Fibroblast of skin of left biceps (primary cell): ENCODE measurements at regions not wholly inside any gene's neighbourhood (a gene's known extent, or its start where the extent isn't known, plus 50 kb on each side); places are given as distances from the start of the nearest gene placed in this dataset.
"Not testable (repeated sequence)": the region's sequence is repeated elsewhere in the genome, so short reads cannot be mapped to it uniquely, and the experiment has no call there.

Experiments
- DNase-seq, 2 experiments: peaks; one replicate each; pipeline ENCODE4 v3.0.0-alpha.2; 2013; ENCODE audit warnings: low read depth in 2 of 2

DNA sequence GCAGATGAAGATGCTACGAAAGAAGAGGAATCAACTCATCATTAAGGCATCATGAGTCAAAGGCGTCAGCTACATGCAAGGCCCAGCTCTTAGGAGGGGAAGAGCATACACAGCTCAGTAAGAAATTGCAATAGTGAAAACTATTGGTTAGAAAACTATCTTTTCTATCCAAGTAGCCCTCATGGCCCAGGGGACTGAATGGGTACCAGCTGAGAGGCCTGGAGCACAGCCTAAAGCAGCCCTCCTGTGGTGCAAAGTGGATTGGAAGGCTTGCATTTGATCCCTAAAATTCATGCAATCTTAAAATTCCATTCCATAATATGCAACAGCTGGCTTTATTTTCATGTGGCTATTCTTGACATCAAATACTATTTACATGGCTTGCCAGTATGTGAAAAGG lies 251.8 kb upstream of the USP24 start:
- DNase-seq = no peak

DNA sequence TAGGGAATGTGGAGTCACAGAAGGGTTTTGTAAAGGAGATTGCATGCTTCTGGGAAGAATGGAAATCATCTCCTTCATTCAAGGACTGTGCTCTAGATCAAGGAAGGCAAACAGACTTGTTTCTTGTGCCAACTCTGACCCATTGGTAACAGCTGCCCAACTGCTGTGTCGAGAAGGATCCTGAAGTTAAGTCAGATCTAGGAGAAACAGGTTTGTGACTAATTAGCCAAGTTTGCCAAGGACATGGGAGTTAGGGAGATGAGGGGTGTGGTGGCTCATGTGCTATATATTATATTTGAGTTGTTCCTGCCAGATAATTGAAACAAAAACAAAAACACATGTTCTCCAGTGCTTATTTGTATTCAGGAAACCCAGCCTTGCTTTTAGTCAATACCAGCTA lies 251.2 kb upstream of the USP24 start:
- DNase-seq = no peak

DNA sequence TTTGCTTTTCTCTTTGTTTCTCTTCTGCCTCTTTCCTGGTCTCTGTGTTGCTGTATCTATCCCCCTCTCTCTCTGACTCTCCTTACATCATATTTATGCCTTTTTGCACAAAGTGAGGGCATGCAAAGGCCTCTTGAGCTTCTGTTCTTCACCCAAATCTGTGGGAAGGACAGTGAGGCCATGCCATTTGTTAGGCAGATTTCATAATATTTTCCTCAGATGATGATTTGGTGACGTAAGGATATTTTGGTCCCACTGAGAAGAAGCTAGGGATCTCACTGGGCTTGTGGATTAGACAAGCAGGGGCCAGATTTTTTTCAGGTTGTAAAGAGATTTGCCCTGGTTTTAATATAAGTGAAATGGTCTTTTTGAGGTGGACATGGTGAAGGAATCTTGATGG lies 249.4 kb upstream of the USP24 start:
- DNase-seq = no peak

DNA sequence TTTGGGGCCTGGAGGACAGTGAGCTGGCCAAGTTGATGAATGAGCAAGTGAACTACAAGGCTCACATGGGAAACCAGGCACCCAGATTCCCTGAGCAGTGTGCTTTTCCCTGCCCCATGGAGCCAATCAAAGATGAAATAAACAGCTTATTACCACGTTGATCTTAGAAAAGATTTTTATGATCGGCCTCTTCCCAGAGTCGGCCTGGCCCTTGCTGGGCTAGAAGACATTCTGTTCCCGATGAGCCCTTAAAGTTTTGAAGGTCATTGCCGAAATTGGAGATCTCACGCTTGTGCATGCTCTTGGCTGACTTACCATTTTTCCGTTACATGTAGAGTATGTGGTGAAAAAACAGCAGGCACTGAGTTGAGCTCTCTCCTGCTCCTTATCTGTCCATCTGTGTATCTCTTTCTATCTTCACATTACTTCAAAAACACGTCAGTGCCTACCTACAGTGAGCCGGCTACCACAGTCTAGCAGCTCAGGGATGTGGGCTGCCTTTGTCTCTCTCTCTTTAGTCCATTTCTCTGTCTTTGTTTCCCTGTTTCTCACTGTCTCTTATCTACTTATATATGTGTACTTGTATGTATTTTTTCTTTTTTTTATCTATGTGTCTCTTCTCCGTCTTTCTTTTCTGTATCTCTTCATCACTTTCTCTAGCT lies 248.8 kb upstream of the USP24 start:
- DNase-seq = no peak

DNA sequence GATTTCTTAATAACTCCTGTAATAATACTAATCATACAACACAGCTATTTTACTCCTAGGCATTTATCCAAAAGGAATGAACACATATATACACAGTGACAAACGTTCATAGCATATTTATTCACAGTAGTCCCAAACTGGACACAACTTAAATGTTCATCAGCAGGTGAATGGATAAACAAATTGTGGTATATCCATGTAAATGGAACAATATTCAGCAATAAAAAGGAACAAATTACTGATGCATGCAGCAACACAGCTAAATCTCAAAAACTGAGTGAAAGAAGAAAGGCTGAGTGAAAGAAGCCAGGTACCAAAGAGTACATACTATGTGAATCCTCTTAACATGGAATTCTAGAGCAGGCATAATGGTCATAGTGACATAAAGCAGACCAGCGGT lies 242.7 kb upstream of the USP24 start:
- no peak for DNase-seq

DNA sequence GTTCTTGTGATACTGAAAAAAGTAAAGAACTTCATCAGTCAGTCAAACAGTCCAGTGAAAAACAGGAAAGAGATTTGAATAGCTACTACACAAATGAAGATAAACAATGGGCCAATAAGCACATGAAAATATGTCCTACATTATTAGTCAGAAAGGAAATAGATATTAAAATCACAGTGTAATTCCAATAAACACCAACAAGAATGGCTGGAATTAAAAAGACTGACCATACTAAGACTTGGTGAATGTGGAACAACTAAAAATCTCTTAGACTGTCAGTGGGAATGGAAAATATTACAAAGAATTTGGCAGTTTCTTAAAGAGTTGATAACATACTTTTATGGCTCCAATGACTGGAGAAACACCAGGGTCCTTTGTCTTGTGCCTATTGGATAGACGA lies 241.8 kb upstream of the USP24 start:
- DNase-seq = no peak

DNA sequence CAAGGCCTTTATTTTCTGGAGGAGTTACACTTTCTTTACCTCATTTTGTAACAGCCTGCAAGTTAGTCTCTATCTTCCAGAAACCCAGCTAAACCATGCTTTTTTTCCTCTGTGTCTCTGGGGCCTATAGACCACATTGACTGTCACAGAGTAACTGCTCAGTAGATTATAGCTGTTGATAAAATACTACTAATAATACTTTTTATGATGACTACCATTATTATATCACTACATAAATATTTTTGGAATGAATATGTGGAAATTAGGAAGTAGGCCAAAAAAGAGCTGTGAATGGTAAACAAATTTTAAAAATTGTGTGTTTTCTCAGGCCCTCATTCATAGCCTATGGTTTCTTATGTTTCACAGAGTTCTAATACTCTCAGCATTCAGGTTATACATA lies 233.1 kb upstream of the USP24 start:
- DNase-seq = no peak

DNA sequence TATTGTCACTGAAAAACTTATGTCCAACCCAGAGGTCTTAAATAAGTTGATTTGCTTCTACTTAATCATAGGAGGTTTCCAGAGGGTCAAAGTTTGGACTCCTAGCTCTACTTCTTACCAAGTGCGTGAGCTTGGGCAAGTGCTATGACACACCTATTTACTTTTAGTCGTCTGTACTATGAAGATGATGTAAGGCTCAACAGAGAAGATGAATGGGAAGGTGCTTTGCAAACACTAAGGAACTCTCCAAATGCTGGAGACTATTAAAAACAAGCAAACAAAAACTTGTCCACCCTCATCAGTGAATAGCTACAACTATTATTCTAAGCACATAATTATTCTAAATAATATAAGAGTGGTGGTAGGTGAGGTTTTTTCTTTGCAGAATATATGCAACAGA lies 232.3 kb upstream of the USP24 start:
- no peak for DNase-seq

DNA sequence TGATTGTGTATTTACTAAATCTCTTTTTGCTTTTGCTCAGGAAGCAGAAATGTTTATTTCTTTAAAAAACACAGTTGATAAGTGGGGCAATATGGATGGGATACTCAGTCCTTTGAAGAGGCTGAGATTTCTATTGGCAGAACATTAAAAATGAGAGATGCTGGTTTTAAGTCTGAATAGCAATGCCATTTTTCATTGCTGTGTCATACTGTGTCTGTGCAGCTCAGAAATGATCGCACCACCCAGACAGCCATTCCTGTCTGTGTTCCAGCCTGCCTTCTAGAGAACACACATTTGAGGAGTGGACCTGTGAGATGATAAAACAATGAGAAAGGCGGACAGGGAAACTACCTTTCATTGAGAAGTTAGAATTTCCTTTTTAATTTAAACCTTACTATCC lies 231.2 kb upstream of the USP24 start:
- DNase-seq = no peak

GRCh38 chr1:55445416-55445815 lies 230.3 kb upstream of the USP24 start:
- no peak for DNase-seq

DNA sequence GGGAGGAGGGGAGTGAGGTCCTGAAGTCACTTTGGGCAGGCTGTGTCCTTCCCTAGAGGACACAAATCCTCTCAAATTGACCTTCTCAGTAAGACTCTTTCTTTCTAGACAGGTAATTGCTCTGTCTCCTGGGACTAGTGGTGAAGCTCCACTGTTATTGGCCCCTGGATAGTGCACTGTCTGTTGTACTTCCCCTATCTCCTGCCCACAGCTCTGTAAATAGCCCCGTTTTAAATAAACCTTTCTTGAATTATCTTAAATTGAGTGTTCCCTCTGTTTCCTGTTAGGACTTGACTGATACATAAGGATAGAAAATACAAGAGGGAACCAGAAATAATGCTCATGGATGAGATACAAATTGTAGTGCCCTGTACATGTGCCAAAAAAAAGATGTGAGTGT lies 229.5 kb upstream of the USP24 start:
- no peak for DNase-seq

DNA sequence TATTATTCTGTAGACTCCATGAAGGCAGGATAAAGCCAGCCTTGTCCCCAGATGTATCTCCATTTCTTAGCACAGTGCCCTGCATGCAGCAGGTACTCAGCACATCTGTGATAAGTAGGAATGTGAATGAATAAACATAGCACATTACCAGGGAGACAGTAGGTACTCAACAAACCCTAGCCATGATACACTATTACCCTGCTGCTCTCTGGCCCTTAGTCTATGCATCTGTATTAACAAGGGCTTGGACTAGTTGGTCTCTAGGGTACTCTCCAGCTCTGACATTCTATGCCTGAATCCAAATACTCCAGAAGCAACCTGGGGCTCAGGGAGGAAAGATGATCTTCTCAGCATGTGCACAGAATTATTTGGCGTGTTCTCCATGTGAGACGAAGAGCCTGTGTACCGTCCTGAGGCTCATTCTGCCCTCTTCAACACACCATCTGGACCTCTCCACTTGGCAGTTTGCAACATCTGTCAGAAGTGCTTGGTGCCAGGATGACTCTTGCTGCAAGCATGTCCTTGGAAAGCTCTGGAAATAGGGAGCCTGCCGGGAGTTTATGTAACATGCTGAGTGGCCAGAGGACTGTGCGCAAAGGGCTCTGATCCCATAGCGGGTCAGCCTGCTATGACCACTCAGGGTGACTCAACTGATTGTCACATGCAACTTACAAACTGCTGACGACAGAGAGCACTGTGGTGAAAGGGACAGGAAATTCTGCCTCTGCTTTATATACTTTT lies 228.2 kb upstream of the USP24 start:
- peak; percentile 86 to 88 for DNase-seq

DNA sequence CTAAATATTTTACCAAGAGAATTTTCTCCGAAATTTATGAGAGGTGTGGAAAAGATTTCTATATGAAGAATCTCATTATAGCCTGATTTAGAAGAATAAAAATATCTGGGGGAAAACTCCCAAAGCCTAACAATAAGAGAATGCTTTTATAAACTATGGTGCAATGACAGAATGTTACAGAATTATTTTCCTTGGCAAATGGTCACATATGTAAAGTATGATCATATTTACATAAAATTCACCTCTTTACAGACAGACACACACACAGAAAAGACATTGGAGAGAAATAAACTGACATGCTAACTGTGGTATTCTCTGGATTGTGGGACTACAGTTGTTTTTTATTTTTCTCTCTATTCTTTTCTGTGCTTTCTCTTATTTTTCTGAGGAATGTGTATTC lies 226.3 kb upstream of the USP24 start:
- DNase-seq = no peak

DNA sequence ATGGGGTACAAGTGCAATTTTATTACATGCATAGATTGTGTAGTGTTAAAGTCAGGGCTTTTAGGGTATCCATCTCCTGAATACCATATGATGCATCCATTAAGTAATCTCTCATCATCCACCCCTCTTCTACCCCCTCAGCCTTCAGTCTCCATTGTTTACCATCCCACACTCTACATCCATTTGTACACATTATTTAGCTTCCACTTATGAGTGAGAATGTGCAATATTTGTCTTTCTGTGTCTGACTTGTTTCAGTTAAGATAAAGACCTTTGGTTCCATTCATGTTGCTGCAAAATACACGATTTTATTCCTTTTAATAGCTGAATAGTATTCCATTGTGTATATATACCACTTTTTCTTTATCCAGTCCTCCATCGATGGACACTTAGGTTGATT lies 222.5 kb upstream of the USP24 start:
- DNase-seq = no peak

- DNase-seq = not testable (repeated sequence)
Observed at GRCh38 chr1:55430720-55431119, 215.6 kb upstream of the USP24 start.

DNA sequence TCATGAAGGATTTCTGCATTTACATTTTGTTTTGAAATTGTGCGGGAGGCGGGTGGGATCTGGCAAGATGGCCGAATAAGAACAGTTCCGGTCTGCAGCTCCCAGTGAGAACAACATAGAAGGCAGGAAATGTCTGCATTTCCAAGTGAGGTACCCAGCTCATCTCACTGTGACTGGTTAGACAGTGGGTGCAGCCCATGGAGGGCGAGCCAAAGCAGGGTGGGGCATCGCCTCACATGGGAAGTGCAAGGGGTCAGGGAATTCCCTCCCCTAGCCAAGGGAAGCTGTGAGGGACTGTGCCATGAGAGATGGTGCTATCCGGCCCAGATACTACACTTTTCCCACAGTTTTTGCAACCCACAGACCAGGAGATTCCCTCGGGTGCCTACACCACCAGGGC lies 215.0 kb upstream of the USP24 start:
- DNase-seq = not testable (repeated sequence)

DNA sequence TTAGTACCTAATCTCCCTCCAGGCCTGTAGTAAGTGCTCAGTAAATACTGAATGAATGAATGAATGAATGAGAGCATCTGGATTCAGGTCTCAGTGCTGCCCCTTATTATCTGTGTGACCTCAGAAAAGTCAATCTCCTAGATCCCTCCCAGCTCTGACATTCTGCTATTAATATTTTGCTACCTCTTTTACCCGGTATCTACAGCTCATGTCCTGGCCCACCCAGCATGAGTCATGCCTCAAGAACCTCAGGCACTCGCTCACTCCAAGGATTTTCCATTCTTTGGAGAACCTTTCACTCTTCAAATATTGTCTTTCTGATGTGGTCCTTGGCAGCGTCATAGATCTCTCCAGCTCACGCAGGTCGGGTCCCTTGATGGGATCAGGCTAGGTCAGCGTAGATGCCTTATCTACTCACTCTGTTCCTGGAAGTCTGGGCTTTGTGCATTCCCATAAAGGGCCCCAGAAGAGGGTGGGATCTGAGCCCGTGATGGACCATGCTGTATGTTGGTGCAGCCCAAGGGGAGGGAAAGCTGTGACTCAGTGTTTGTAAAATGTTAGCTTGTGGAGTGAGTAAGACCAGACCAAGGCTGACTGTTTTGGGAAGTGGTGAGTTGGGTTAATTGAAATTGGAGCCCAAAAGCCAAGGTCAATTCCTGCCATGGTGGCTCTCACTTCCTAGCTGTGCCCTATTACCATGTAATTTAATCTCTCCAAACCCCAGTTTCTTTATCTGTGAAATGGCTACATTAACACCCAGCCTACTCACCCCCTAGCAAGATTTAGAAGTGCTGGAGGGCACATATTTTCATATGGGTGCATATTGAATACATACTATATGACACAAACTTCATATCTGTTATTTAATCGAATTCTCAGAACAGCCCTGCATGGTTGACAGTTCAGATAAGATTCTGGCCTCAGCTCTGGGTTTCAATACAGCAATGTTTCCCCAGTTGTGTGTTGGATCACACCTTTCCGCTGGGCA lies 214.1 kb upstream of the USP24 start:
- peak; percentile 99 for DNase-seq

DNA sequence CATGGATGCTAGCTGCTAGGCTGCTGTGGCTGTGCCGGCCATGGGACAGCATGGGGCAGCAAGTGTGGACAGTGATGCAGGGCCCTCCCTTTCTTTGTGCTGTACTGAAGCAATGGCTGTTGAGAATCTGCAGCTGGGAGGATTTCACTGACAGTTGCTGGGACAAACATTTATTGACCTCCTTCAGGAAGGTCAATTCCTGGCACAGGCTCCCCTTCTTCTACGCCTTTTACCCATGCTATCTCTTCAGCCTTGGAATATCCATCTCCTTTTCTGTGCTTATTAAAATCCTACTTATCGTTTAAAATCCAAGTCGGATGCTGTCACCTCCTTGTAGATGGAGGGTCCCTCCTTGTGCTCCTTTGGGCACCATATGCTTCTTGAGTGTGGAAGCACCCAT lies 213.1 kb upstream of the USP24 start:
- no peak for DNase-seq

- DNase-seq = no peak
Observed at GRCh38 chr1:55427606-55428005, 212.4 kb upstream of the USP24 start.

- DNase-seq = no peak
Observed at GRCh38 chr1:55426619-55427018, 211.5 kb upstream of the USP24 start.

GRCh38 chr1:55426156-55426555 lies 211.0 kb upstream of the USP24 start:
- no peak for DNase-seq

DNA sequence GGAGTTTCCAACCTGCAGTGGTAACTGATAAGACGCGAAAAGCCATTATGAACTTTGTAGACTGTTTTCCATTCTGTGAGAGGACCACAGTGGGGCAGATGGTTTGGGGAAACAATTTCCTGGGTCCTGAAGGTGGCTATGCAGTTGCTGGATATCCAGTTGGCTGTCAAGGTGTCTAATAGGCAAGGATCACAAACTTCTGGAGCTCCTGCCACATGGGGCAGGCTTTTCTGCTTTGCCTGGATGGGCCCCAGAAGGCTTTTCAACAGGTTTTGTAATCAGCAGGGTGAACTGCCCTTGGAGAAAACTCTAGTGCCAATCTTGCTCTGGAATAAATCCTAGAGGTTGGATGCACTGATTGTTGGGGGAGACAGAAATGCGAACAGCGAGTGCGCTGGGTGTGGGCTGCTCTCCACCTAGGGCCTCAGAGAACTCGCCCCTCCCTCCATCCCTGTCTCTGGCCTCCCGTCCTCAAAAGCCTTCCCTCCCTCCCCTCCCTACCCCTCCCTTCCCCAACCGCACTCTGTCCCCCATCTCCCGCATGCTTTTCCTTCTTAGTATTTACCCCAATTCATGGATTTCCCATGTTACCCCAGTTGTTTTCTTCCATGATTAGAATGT lies 210.3 kb upstream of the USP24 start:
- no peak for DNase-seq
